Heart left ventricle (tissue), 16 donors: ENCODE measurements at regions not wholly inside any gene's neighbourhood (a gene's known extent, or its start where the extent isn't known, plus 50 kb on each side); places are given as distances from the start of the nearest gene placed in this dataset.

Experiments
- ATAC-seq, 4 donors: fragments of 200-7000 bp; cut with Tn5 transposase; one replicate each; pipeline ENCODE4 v1.9.1; 2020 to 2022; ENCODE audit warnings: moderate library complexity in 4 of 4, mild to moderate bottlenecking in 3 of 4, moderate number of reproducible peaks in 1 of 4
- DNase-seq, 5 donors: peaks; one replicate each; pipeline ENCODE4 v3.0.0-alpha.2; 2020
- H3K27ac ChIP-seq, 12 donors: fragments of 200-600 bp; sonication (generic) in 4 of 12; one replicate each; pipeline versions ENCODE4 v1.5.0 to v1.8.0; 2016 to 2022; ENCODE audit warnings: mild to moderate bottlenecking in 2 of 12
- H3K27me3 ChIP-seq, 9 donors: fragments of 200-600 bp; sonication (generic) in 2 of 9; one replicate each; pipeline versions ENCODE4 v1.5.1 to v1.8.0; 2016 to 2022; ENCODE audit warnings: mild to moderate bottlenecking in 3 of 9
- H3K36me3 ChIP-seq, 9 donors: fragments of 200-600 bp; sonication (generic) in 2 of 9; one replicate each; pipeline versions ENCODE4 v1.5.0 to v1.8.0; 2018 to 2022; ENCODE audit warnings: mild to moderate bottlenecking in 2 of 9
- H3K4me1 ChIP-seq, 12 donors: fragments of 200-600 bp; sonication (generic) in 4 of 12; one replicate each; pipeline versions ENCODE4 v1.5.0 to v1.8.0; 2016 to 2022; ENCODE audit warnings: mild to moderate bottlenecking in 3 of 12
- H3K4me3 ChIP-seq, 12 donors: fragments of 200-600 bp; sonication (generic) in 4 of 12; one replicate each; pipeline versions ENCODE4 v1.5.0 to v1.8.0; 2017 to 2022; ENCODE audit warnings: mild to moderate bottlenecking in 9 of 12, moderate library complexity in 4 of 12
- H3K9me3 ChIP-seq, 12 donors: fragments of 200-600 bp; sonication (generic) in 4 of 12; one replicate each; pipeline versions ENCODE4 v1.5.0 to v1.8.0; 2016 to 2022; ENCODE audit warnings: mild to moderate bottlenecking in 1 of 12
- CTCF ChIP-seq, 12 donors: fragments of 200-600 bp; sonication (generic) in 4 of 12; IDR thresholded peaks; one replicate each; pipeline versions ENCODE4 v1.5.0 to v1.8.0; 2018 to 2022; ENCODE audit warnings: antibody characterized with exemption in 12 of 12, mild to moderate bottlenecking in 5 of 12
- POLR2A ChIP-seq, 2 donors: fragments of 450-650 bp; IDR thresholded peaks; one replicate each; pipeline ENCODE4 v1.6.1; 2017; ENCODE audit warnings: antibody characterized with exemption in 2 of 2, mild to moderate bottlenecking in 2 of 2, moderate library complexity in 2 of 2
- WGBS, 4 donors: extraction: QIAGEN DNeasy Blood & Tissue Kit in 2 of 4; methylation state at CpG; one replicate each; pipeline versions ENCODE4 v1.1.5 to v1.1.7; 2013 to 2018; 5-methylcytosine and 5-hydroxymethylcytosine counted together
- intact Hi-C, 10 donors: fragments of 100-400 bp; cut with DNase I; formaldehyde crosslinking; loops; one replicate each; pipeline versions ENCODE4 v1.11.1 to v1.14.2; 2022
- donor health status: ischemic (EF 13 %, LVEDD 7.1; RV severe dilation, severe dysfunction).
- donor health status: healthy with polysubstance abuse.
- donor health status: DM: no; HTN: yes; CAD: no.
- donor health status: DM: no; HTN: no; CAD: no.
- donor health status: ischemic (EF 25% LVEDD 6.9; RV normal size, moderate dysfunction).
- donor health status: ischemic (EF 25% LVEDD 5.7; RV mildly dilated, moderate dysfunction).
- donor health status: healthy.
- donor health status: DM: yes; HTN: yes; CAD: no.
- donor health status: ischemic (EF 35%, LVEDD 5.7; RV mildly dilated, moderate dysfunction).
- donor health status: nonischemic (EF 11% LVEDD 7.7; RV severe dilation, severe dysfunction).
- donor health status: DM: yes; HTN: yes; CAD: no.
- donor health status: PGD.
- donor health status: ischemic (EF 29% LVEDD 5.4; RV normal size, mild dysfunction).
- donor health status: nonischemic (EF 23%, LVEDD 6.1; RV moderate dilation, normal function).

- 77 to 91% (median 85%) methylated on average over 3 of the region's 3 CpGs for WGBS, 4 donors
- ATAC-seq (no peak), DNase-seq (no peak)
- Histone ChIP-seq H3K4me1 (no peaks in the 10 kb centered on the region), H3K27ac (no peak overlapping the region), H3K4me3 (no peak overlapping the region), H3K27me3 (no peaks in the 10 kb centered on the region), H3K36me3 (no peaks in the 10 kb centered on the region), H3K9me3 (no peaks in the 10 kb centered on the region)
- intact Hi-C loops: no loop called here
- TF ChIP-seq CTCF (IDR thresholded peaks at IDR 0.05) (no peak), POLR2A (IDR thresholded peaks at IDR 0.05) (no peak)
Observed at GRCh38 chr3:159348431-159348830, 546.6 kb downstream of the MFSD1 start.

GRCh38 chr3:159356606-159357005 is 554.8 kb downstream of the MFSD1 start:
- Histone ChIP-seq H3K27me3 (no peaks in the 10 kb centered on the region), H3K27ac (no peak overlapping the region), H3K9me3 (no peaks in the 10 kb centered on the region), H3K4me1 (peaks cover 0 to 7% (median 0%) of the 10 kb centered on the region in 12 donors), H3K4me3 (no peak overlapping the region), H3K36me3 (no peaks in the 10 kb centered on the region)
- DNase-seq (no peak), ATAC-seq (no peak)
- no peak for TF ChIP-seq POLR2A (IDR thresholded peaks at IDR 0.05)
- no peak for TF ChIP-seq CTCF (IDR thresholded peaks at IDR 0.05)
- intact Hi-C loops: no loop called here
- 76 to 92% (median 81%) methylated on average over 1 of the region's 1 CpG for WGBS, 4 donors

- Histone ChIP-seq H3K27ac (no peak overlapping the region), H3K36me3 (no peaks in the 10 kb centered on the region), H3K9me3 (no peaks in the 10 kb centered on the region), H3K27me3 (no peaks in the 10 kb centered on the region), H3K4me3 (no peak overlapping the region), H3K4me1 (no peaks in the 10 kb centered on the region)
- no peak for ATAC-seq
- TF ChIP-seq CTCF (IDR thresholded peaks at IDR 0.05): no peak
- no peak for TF ChIP-seq POLR2A (IDR thresholded peaks at IDR 0.05)
- WGBS, 4 donors: 60 to 92% (median 79%) methylated on average over 1 of the region's 1 CpG
- no peak for DNase-seq
- intact Hi-C loops: no loop called here
Observed at GRCh38 chr3:159364511-159364910, 562.7 kb downstream of the MFSD1 start.

- intact Hi-C loops: no loop called here
- H3K27me3 ChIP-seq: no peaks in the 10 kb centered on the region
- DNase-seq (no peak), ATAC-seq (no peak)
- H3K36me3 ChIP-seq: no peaks in the 10 kb centered on the region
- H3K27ac ChIP-seq: no peak overlapping the region
- no peaks in the 10 kb centered on the region for H3K4me1 ChIP-seq
- no peaks in the 10 kb centered on the region for H3K9me3 ChIP-seq
- TF ChIP-seq CTCF (IDR thresholded peaks at IDR 0.05) (no peak), POLR2A (IDR thresholded peaks at IDR 0.05) (no peak)
- H3K4me3 ChIP-seq: no peak overlapping the region
Observed at GRCh38 chr3:159366476-159366875, 564.6 kb downstream of the MFSD1 start.
